Spleen (tissue), 11 donors: ENCODE measurements at regions not wholly inside any gene's neighbourhood (a gene's known extent, or its start where the extent isn't known, plus 50 kb on each side); places are given as distances from the start of the nearest gene placed in this dataset.

Experiments
- DNase-seq: peaks from one replicate; pipeline ENCODE4 v3.0.0-alpha.2; 2020
- H3K27ac ChIP-seq, 8 donors: fragments of 200-600 bp; sonication (generic) in 7 of 8; 1 replicate in 4 of 8; 2 replicates in 4 of 8; pipeline versions ENCODE4 v1.5.0 to v1.8.0; 2016 to 2021; ENCODE audit warnings: inconsistent platforms in 4 of 8, mild to moderate bottlenecking in 4 of 8, moderate library complexity in 1 of 8
- H3K27me3 ChIP-seq, 7 donors: fragments of 200-600 bp; sonication (generic) in 6 of 7; replicated peaks in 1 of 7; 1 replicate in 4 of 7; 2 replicates in 3 of 7; pipeline versions ENCODE4 v1.5.0 to v1.8.0; 2016 to 2021; ENCODE audit warnings: inconsistent platforms in 3 of 7, mild to moderate bottlenecking in 1 of 7
- H3K36me3 ChIP-seq, 6 donors: fragments of 200-600 bp; sonication (generic) in 5 of 6; 1 replicate in 4 of 6; 2 replicates in 2 of 6; pipeline versions ENCODE4 v1.5.0 to v1.8.0; 2016 to 2021; ENCODE audit warnings: inconsistent platforms in 2 of 6
- H3K4me1 ChIP-seq, 6 donors: fragments of 200-600 bp; sonication (generic) in 5 of 6; 1 replicate in 3 of 6; 2 replicates in 3 of 6; pipeline versions ENCODE4 v1.5.0 to v1.8.0; 2016 to 2021; ENCODE audit warnings: inconsistent platforms in 3 of 6
- H3K4me3 ChIP-seq, 8 donors: fragments of 200-600 bp; sonication (generic) in 7 of 8; 1 replicate in 4 of 8; 2 replicates in 4 of 8; pipeline versions ENCODE4 v1.5.0 to v1.8.0; 2016 to 2021; ENCODE audit warnings: inconsistent platforms in 4 of 8, mild to moderate bottlenecking in 4 of 8, moderate library complexity in 2 of 8
- H3K9me3 ChIP-seq, 8 donors: fragments of 200-600 bp; sonication (generic) in 7 of 8; 1 replicate in 4 of 8; 2 replicates in 4 of 8; pipeline versions ENCODE4 v1.5.0 to v1.8.0; 2016 to 2021; ENCODE audit warnings: inconsistent platforms in 4 of 8
- CTCF ChIP-seq, 11 experiments: fragments of 200-600 bp in 7 of 11; fragments of 450-650 bp in 4 of 11; sonication (generic) in 4 of 11; IDR thresholded peaks in 8 of 11; conservative IDR thresholded peaks in 3 of 11; 1 replicate in 7 of 11; 2 replicates in 4 of 11; pipeline versions ENCODE4 v1.4.0 to v1.8.0; 2016 to 2021; ENCODE audit warnings: antibody characterized with exemption in 11 of 11, inconsistent platforms in 4 of 11, mild to moderate bottlenecking in 1 of 11
- POLR2A ChIP-seq, 3 donors: fragments of 450-650 bp; IDR thresholded peaks; one replicate each; pipeline ENCODE4 v1.5.1; 2017; ENCODE audit warnings: antibody characterized with exemption in 3 of 3, mild to moderate bottlenecking in 1 of 3
- POLR2AphosphoS5 ChIP-seq, 3 donors: sonication (generic); formaldehyde crosslinking; IDR thresholded peaks; one replicate each; pipeline ENCODE4 v1.5.1; 2017; ENCODE audit warnings: antibody characterized with exemption in 3 of 3
- WGBS, 5 donors: extraction: QIAGEN DNeasy Blood & Tissue Kit in 3 of 5; methylation state at CpG; one replicate each; pipeline versions ENCODE4 v1.1.5 to v1.1.7; 2013 to 2018; 5-methylcytosine and 5-hydroxymethylcytosine counted together
- intact Hi-C: fragments of 100-400 bp; cut with DNase I; formaldehyde crosslinking; loops from one replicate; pipeline ENCODE4 v1.15.0; 2023; ENCODE audit warnings: low total_unique reads
- small RNA-seq, 4 donors: library from RNA; depleted of rRNA; stranded (forward); fragments of <200 nt; gene quantifications; one replicate each; pipeline ENCODE3, GENCODE V24; 2016
- donor health status: healthy with polysubstance abuse.
- donor health status: DM: no; HTN: no; CAD: no; lungs with moderate emphysema.
- donor health status: DM: no; HTN: no; CAD: no.
- donor health status: Bipolar disorder and iron deficiency.
- donor health status: healthy.
- donor health status: DM: no; HTN: no; CAD: no.
- donor health status: DM: yes; HTN: yes; CAD: no.

GRCh38 chr9:72420783-72421182 lies 55.8 kb upstream of the ZFAND5 start:
- Histone ChIP-seq H3K27me3 (no peaks in the 10 kb centered on the region), H3K36me3 (no peaks in the 10 kb centered on the region), H3K9me3 (no peaks in the 10 kb centered on the region), H3K27ac (no peak overlapping the region), H3K4me3 (no peak overlapping the region), H3K4me1 (no peaks in the 10 kb centered on the region)
- intact Hi-C loops, result no loop called here
- no peak for DNase-seq
- TF ChIP-seq CTCF (IDR thresholded peaks at IDR 0.05 in 8 of 11, conservative IDR thresholded peaks at IDR 0.05 in 3 of 11) (no peak), POLR2AphosphoS5 (IDR thresholded peaks at IDR 0.05) (no peak), POLR2A (IDR thresholded peaks at IDR 0.05) (no peak)

- whole genome bisulfite sequencing, 5 donors, result 74 to 80% (median 78%) methylated on average over 2 of the region's 2 CpGs
- Histone ChIP-seq H3K27me3 (no peaks in the 10 kb centered on the region), H3K36me3 (no peaks in the 10 kb centered on the region), H3K4me3 (no peak overlapping the region), H3K27ac (no peak overlapping the region), H3K4me1 (no peaks in the 10 kb centered on the region), H3K9me3 (no peaks in the 10 kb centered on the region)
- TF ChIP-seq POLR2AphosphoS5 (IDR thresholded peaks at IDR 0.05), result no peak
- no peak for DNase-seq
- intact Hi-C loops, result no loop called here
Measured at GRCh38 chr9:72415948-72416347, 50.9 kb upstream of the ZFAND5 start.

GRCh38 chr9:72415163-72415562 lies 50.2 kb upstream of the ZFAND5 start:
- Histone ChIP-seq H3K27ac (no peak overlapping the region), H3K9me3 (no peaks in the 10 kb centered on the region), H3K4me1 (no peaks in the 10 kb centered on the region), H3K36me3 (no peaks in the 10 kb centered on the region), H3K4me3 (no peak overlapping the region), H3K27me3 (no peaks in the 10 kb centered on the region)
- no peak for DNase-seq
- intact Hi-C loops, result no loop called here
- no peak for TF ChIP-seq CTCF (IDR thresholded peaks at IDR 0.05 in 8 of 11, conservative IDR thresholded peaks at IDR 0.05 in 3 of 11)
- no peak for TF ChIP-seq POLR2AphosphoS5 (IDR thresholded peaks at IDR 0.05)
- TF ChIP-seq POLR2A (IDR thresholded peaks at IDR 0.05), result no peak

Small RNAs in the stretch of these regions (small RNA-seq; reads per million reads assigned to genes)
- 0 reads per million in 4 donors for gene AL445646.1
